ENCODE measurements at regions not wholly inside any gene's neighbourhood (a gene's known extent, or its start where the extent isn't known, plus 50 kb on each side); places are given as distances from the start of the nearest gene placed in this dataset.

- TF ChIP-seq POLR2A (IDR thresholded peaks at IDR 0.05) (no peak), CTCF (IDR thresholded peaks at IDR 0.05) (no peak), POLR2AphosphoS5 (IDR thresholded peaks at IDR 0.05) (no peak)
Observed at GRCh38 chr6:92635553-92636153, 783.7 kb downstream of the EPHA7 start.

All from breast epithelium (tissue), 3 donors.